Ascending aorta (tissue), 2 donors: ENCODE measurements at regions not wholly inside any gene's neighbourhood (a gene's known extent, or its start where the extent isn't known, plus 50 kb on each side); places are given as distances from the start of the nearest gene placed in this dataset.

ENCODE experiments used
- DNase-seq, 2 donors: peaks; one replicate each; pipeline ENCODE4 v3.0.0-alpha.2; 2019; ENCODE audit warnings: low spot score in 2 of 2
- H3K27ac ChIP-seq, 2 donors: fragments of 200-600 bp; sonication (generic); one replicate each; pipeline ENCODE4 v1.5.1; 2016 to 2017; ENCODE audit warnings: mild to moderate bottlenecking in 1 of 2
- H3K27me3 ChIP-seq: fragments of 200-600 bp; sonication (generic); one replicate; pipeline ENCODE4 v1.5.1; 2017
- H3K36me3 ChIP-seq, 2 donors: fragments of 200-600 bp; sonication (generic); one replicate each; pipeline ENCODE4 v1.5.1; 2016
- H3K4me1 ChIP-seq, 2 donors: fragments of 200-600 bp; sonication (generic); one replicate each; pipeline ENCODE4 v1.5.1; 2016 to 2017; ENCODE audit warnings: mild to moderate bottlenecking in 1 of 2
- H3K4me3 ChIP-seq, 2 donors: fragments of 200-600 bp; sonication (generic); one replicate each; pipeline ENCODE4 v1.5.1; 2016 to 2017; ENCODE audit warnings: mild to moderate bottlenecking in 1 of 2
- H3K9me3 ChIP-seq, 2 donors: fragments of 200-600 bp; sonication (generic); one replicate each; pipeline ENCODE4 v1.5.1; 2016
- CTCF ChIP-seq, 3 experiments: fragments of 200-600 bp in 2 of 3; fragments of 450-650 bp in 1 of 3; sonication (generic) in 2 of 3; IDR thresholded peaks; one replicate each; pipeline ENCODE4 v1.5.1; 2016 to 2019; ENCODE audit warnings: antibody characterized with exemption in 3 of 3, mild to moderate bottlenecking in 1 of 3, moderate library complexity in 1 of 3
- intact Hi-C: fragments of 100-400 bp; cut with DNase I; formaldehyde crosslinking; loops from one replicate; pipeline ENCODE4 v1.15.1; 2023

DNA sequence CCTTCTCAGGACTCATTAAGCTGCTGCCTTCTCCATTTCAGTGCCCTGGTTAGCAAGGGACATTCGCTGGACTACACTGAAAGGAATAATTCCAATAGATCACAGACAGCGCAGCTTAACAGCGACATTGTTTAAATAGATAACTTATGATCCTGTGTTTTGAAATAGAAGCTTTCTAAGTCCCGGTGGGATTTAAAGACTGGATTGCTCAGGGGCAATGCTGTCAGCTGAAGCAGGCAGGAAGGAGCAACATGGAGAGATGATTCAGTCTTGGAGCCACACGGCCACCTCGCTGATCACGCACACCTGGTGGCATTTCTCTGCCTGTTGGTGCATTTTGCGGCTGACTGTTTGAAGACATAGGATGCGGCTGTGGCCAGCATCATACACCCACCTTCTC, 292.0 kb downstream of the FOXL1 start:
- TF ChIP-seq CTCF (IDR thresholded peaks at IDR 0.05): no peak
- no peak for DNase-seq
- Histone ChIP-seq H3K4me3 (no peak overlapping the region), H3K36me3 (no peaks in the 10 kb centered on the region), H3K4me1 (peaks cover 0 to 2% of the 10 kb centered on the region in 2 donors), H3K9me3 (no peaks in the 10 kb centered on the region), H3K27me3 (no peaks in the 10 kb centered on the region), H3K27ac (no peak overlapping the region)
- intact Hi-C loops: no loop called here

DNA sequence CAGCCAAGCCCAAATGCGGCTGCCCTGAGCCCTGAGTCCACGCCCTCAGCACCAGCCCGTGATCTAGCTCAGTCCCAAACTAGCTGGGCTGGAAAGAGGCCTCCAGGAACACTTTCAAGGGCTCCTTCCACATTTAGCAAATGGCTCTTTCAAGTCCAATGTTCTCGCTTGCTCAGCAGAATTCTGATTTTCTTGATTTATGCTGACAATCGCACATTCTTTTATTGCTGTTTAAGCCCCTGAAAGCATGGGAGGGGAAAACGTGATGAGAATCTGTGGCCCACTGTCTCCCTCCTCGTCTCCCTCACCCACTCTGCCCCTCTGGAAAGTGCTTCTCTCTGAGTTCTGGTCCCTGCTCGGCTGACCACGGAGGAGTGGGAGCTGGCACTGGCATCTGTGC, 293.8 kb downstream of the FOXL1 start:
- no peak for TF ChIP-seq CTCF (IDR thresholded peaks at IDR 0.05)
- H3K36me3 ChIP-seq: no peaks in the 10 kb centered on the region
- no peak overlapping the region for H3K27ac ChIP-seq
- H3K9me3 ChIP-seq: no peaks in the 10 kb centered on the region
- no peak for DNase-seq
- intact Hi-C loops: no loop called here
- no peak overlapping the region for H3K4me3 ChIP-seq
- no peaks in the 10 kb centered on the region for H3K4me1 ChIP-seq
- no peaks in the 10 kb centered on the region for H3K27me3 ChIP-seq

GRCh38 chr16:86872833-86873232, 294.5 kb downstream of the FOXL1 start:
- Histone ChIP-seq H3K4me1 (no peaks in the 10 kb centered on the region), H3K4me3 (no peak overlapping the region), H3K36me3 (no peaks in the 10 kb centered on the region), H3K27me3 (no peaks in the 10 kb centered on the region), H3K27ac (no peak overlapping the region), H3K9me3 (no peaks in the 10 kb centered on the region)
- intact Hi-C loops: no loop called here
- no peak for TF ChIP-seq CTCF (IDR thresholded peaks at IDR 0.05)
- DNase-seq: no peak

DNA sequence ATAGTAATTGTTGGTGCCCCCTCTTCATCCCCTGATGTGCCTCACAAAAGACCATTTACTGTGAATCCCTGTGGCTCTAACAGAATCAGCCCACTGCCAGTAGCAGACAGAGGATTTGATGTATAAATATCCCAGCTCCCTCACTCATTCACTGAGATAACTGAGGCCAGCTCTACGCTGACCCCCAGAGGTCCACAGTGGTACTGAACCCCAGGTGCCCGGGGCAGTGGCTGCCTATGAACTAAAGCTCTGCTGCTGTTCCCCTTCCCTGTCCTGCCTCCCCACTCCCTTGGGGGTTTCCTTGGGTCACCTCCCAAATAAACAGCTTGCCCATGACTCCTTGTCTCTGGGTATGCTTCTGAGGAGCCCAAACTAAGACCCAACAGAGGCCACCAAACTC, 295.8 kb downstream of the FOXL1 start:
- no peak overlapping the region for H3K27ac ChIP-seq
- H3K4me1 ChIP-seq: no peaks in the 10 kb centered on the region
- no peak overlapping the region for H3K4me3 ChIP-seq
- peak in 2 of 3 experiments; percentile 21 to 42 for TF ChIP-seq CTCF (IDR thresholded peaks at IDR 0.05)
- intact Hi-C loops: no loop called here
- H3K36me3 ChIP-seq: no peaks in the 10 kb centered on the region
- no peaks in the 10 kb centered on the region for H3K27me3 ChIP-seq
- no peaks in the 10 kb centered on the region for H3K9me3 ChIP-seq
- DNase-seq: no peak

- no peak for TF ChIP-seq CTCF (IDR thresholded peaks at IDR 0.05)
These were observed 298.1 kb downstream of the FOXL1 start for GRCh38 chr16:86876499-86876898.

DNA sequence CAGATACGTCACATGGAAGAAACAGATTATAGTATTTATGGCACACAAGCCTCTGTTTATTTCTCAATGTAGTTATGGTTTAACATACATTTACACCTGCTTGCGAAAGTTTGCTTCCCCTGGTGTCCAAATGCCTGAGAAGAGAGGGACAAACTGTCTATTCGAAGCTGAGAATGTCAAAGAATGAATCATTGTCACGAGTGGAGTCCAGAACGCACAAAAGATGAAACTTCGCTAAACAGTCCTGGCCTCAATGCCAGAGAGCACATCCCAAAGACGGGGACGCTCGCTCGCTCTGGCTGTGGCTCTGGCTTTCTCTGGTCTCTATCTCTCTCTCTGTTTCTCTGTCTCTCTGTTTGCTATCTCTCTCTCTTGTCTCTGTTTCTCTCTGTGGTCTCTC, 298.8 kb downstream of the FOXL1 start:
- Histone ChIP-seq H3K9me3 (no peaks in the 10 kb centered on the region), H3K4me1 (no peaks in the 10 kb centered on the region), H3K36me3 (no peaks in the 10 kb centered on the region), H3K27me3 (no peaks in the 10 kb centered on the region), H3K4me3 (no peak overlapping the region), H3K27ac (no peak overlapping the region)
- intact Hi-C loops: no loop called here
- TF ChIP-seq CTCF (IDR thresholded peaks at IDR 0.05): no peak
- no peak for DNase-seq

More at GRCh38 chr16:86876499-86876898, 298.1 kb downstream of the FOXL1 start:
- DNase-seq: no peak
- intact Hi-C loops: no loop called here
- Histone ChIP-seq H3K27ac (no peak overlapping the region), H3K36me3 (no peaks in the 10 kb centered on the region), H3K9me3 (no peaks in the 10 kb centered on the region), H3K4me1 (no peaks in the 10 kb centered on the region), H3K4me3 (no peak overlapping the region), H3K27me3 (no peaks in the 10 kb centered on the region)
